Trophoblast cell (in vitro differentiated cells and primary cell): ENCODE measurements at regions not wholly inside any gene's neighbourhood (a gene's known extent, or its start where the extent isn't known, plus 50 kb on each side); places are given as distances from the start of the nearest gene placed in this dataset.

ENCODE experiments used
- DNase-seq, 2 donors: peaks; one replicate each; pipeline ENCODE4 v3.0.0-alpha.2; 2016
- H2AFZ ChIP-seq: 2 replicates; pipeline ENCODE4 v1.6.1; 2013; ENCODE audit warnings: low read length, moderate library complexity, mild to moderate bottlenecking; ENCODE audit not compliant: insufficient read depth, poor library complexity
- H2AK5ac ChIP-seq: 2 replicates; pipeline ENCODE4 v1.6.1; 2013; ENCODE audit warnings: mild to moderate bottlenecking, low read length
- H2BK120ac ChIP-seq: 2 replicates; pipeline ENCODE4 v1.6.1; 2013; ENCODE audit warnings: low read length, mild to moderate bottlenecking, moderate library complexity; ENCODE audit not compliant: insufficient read depth, poor library complexity
- H2BK12ac ChIP-seq: 2 replicates; pipeline ENCODE4 v1.6.1; 2013; ENCODE audit warnings: mild to moderate bottlenecking, low read length, moderate library complexity
- H2BK5ac ChIP-seq: 2 replicates; pipeline ENCODE4 v1.6.1; 2013; ENCODE audit warnings: low read length, low read depth, moderate library complexity, mild to moderate bottlenecking; ENCODE audit not compliant: poor library complexity
- H3K14ac ChIP-seq: 2 replicates; pipeline ENCODE4 v1.6.1; 2013; ENCODE audit warnings: mild to moderate bottlenecking, low read length
- H3K18ac ChIP-seq: 2 replicates; pipeline ENCODE4 v1.6.1; 2013; ENCODE audit warnings: mild to moderate bottlenecking, low read length
- H3K23ac ChIP-seq: 2 replicates; pipeline ENCODE4 v1.6.1; 2013; ENCODE audit warnings: low read length
- H3K27ac ChIP-seq: 2 replicates; pipeline ENCODE4 v1.5.1; 2013; ENCODE audit warnings: low read depth, mild to moderate bottlenecking, inconsistent platforms, low read length, moderate library complexity
- H3K27me3 ChIP-seq: 2 replicates; pipeline ENCODE4 v1.6.1; 2013; ENCODE audit warnings: inconsistent platforms, mild to moderate bottlenecking, low read length, moderate library complexity; ENCODE audit not compliant: insufficient read depth
- H3K36me3 ChIP-seq, 2 experiments: 1 replicate in 1 of 2; 2 replicates in 1 of 2; pipeline ENCODE4 v1.6.1; 2013; ENCODE audit warnings: low read length in 2 of 2, mild to moderate bottlenecking in 2 of 2, moderate library complexity in 1 of 2; ENCODE audit not compliant: insufficient read depth in 2 of 2, control insufficient read depth in 1 of 2
- H3K4ac ChIP-seq: 2 replicates; pipeline ENCODE4 v1.6.1; 2013; ENCODE audit warnings: low read depth, mild to moderate bottlenecking, low read length, moderate library complexity
- H3K4me1 ChIP-seq, 2 experiments: 1 replicate in 1 of 2; 2 replicates in 1 of 2; pipeline ENCODE4 v1.6.1; 2013; ENCODE audit warnings: low read length in 2 of 2, mild to moderate bottlenecking in 2 of 2, moderate library complexity in 1 of 2; ENCODE audit not compliant: insufficient read depth in 2 of 2, control insufficient read depth in 1 of 2
- H3K4me2 ChIP-seq: 2 replicates; pipeline ENCODE4 v1.6.1; 2013; ENCODE audit warnings: inconsistent platforms, mild to moderate bottlenecking, low read length, moderate library complexity
- H3K4me3 ChIP-seq: 2 replicates; pipeline ENCODE4 v1.5.1; 2013; ENCODE audit warnings: mild to moderate bottlenecking, low read depth, low read length, inconsistent platforms
- H3K79me1 ChIP-seq: one replicate; pipeline ENCODE4 v1.6.1; 2013; ENCODE audit warnings: low read length
- H3K79me2 ChIP-seq: 2 replicates; pipeline ENCODE4 v1.6.1; 2013; ENCODE audit warnings: low read length, mild to moderate bottlenecking; ENCODE audit not compliant: control insufficient read depth, insufficient read depth, poor library complexity
- H3K9ac ChIP-seq: 2 replicates; pipeline ENCODE4 v1.6.1; 2013; ENCODE audit warnings: mild to moderate bottlenecking, low read length
- H3K9me3 ChIP-seq: 2 replicates; pipeline ENCODE4 v1.6.1; 2013; ENCODE audit warnings: low read depth, mild to moderate bottlenecking, control low read depth, inconsistent platforms, low read length; ENCODE audit not compliant: insufficient read depth
- H4K12ac ChIP-seq: 2 replicates; pipeline ENCODE4 v1.6.1; 2013; ENCODE audit warnings: low read depth, mild to moderate bottlenecking, low read length, moderate library complexity
- H4K8ac ChIP-seq: 2 replicates; pipeline ENCODE4 v1.6.1; 2013; ENCODE audit warnings: low read depth, mild to moderate bottlenecking, low read length, moderate library complexity
- H4K91ac ChIP-seq: one replicate; pipeline ENCODE4 v1.6.1; 2013; ENCODE audit warnings: low read depth, mild to moderate bottlenecking, low read length, moderate library complexity
- WGBS: extraction: QIAGEN DNeasy Blood & Tissue Kit; methylation state at CpG from one replicate; pipeline ENCODE4 v1.1.7; 2013; ENCODE audit warnings: missing lambda C conversion rate; ENCODE audit not compliant: insufficient read length, insufficient coverage; ENCODE audit errors: extremely low coverage; 5-methylcytosine and 5-hydroxymethylcytosine counted together

DNA sequence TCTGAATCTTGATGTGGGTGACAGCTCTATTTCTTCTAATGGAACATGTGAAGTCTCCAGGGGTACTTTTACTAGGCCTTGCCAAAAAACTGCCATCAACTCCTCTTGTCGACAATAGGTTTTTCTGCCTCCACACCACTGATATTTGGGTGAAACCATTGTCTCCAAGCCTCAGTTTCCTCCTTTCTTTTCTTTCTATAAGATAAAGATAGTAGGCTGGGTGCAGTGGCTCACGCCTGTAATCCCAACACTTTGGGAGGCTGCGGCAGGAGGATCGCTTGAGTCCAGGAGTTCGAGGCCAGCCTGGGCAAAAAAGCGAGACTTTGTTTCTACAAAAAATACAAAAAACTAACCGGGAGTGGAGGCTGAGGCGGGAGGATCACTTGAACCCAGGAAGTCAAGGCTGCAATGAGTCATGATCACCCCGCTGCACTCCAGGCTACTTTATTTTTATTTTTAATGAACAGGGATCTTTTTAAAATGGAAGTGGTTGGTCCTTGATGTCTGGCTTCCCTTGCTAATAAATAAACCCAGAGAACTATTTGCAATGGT, 159.9 kb upstream of the TNFAIP3 start:
- H3K4me2 ChIP-seq, result no peak overlapping the region
- H3K4me3 ChIP-seq, result no peak overlapping the region
- H3K36me3 ChIP-seq, result no peaks in the 10 kb centered on the region
- no peaks in the 10 kb centered on the region for H3K79me1 ChIP-seq
- no peak overlapping the region for H3K18ac ChIP-seq
- H3K14ac ChIP-seq, result no peak overlapping the region
- H2AK5ac ChIP-seq, result no peak overlapping the region
- H3K27ac ChIP-seq, result no peak overlapping the region
- no peak for DNase-seq
- no peaks in the 10 kb centered on the region for H3K4me1 ChIP-seq
- no peak overlapping the region for H2BK120ac ChIP-seq
- no peak overlapping the region for H4K8ac ChIP-seq
- no peaks in the 10 kb centered on the region for H3K79me2 ChIP-seq
- no peaks in the 10 kb centered on the region for H3K9me3 ChIP-seq
- no CpG with 5 or more reads among the region's 9 CpGs for WGBS
- no peak overlapping the region for H3K9ac ChIP-seq
- no peak overlapping the region for H2AFZ ChIP-seq
- peak overlapping the region; percentile 40 for H4K91ac ChIP-seq
- no peak overlapping the region for H4K12ac ChIP-seq
- H2BK5ac ChIP-seq, result no peak overlapping the region
- no peak overlapping the region for H3K23ac ChIP-seq
- no peak overlapping the region for H2BK12ac ChIP-seq
- no peak overlapping the region for H3K4ac ChIP-seq
- H3K27me3 ChIP-seq, result no peaks in the 10 kb centered on the region

DNA sequence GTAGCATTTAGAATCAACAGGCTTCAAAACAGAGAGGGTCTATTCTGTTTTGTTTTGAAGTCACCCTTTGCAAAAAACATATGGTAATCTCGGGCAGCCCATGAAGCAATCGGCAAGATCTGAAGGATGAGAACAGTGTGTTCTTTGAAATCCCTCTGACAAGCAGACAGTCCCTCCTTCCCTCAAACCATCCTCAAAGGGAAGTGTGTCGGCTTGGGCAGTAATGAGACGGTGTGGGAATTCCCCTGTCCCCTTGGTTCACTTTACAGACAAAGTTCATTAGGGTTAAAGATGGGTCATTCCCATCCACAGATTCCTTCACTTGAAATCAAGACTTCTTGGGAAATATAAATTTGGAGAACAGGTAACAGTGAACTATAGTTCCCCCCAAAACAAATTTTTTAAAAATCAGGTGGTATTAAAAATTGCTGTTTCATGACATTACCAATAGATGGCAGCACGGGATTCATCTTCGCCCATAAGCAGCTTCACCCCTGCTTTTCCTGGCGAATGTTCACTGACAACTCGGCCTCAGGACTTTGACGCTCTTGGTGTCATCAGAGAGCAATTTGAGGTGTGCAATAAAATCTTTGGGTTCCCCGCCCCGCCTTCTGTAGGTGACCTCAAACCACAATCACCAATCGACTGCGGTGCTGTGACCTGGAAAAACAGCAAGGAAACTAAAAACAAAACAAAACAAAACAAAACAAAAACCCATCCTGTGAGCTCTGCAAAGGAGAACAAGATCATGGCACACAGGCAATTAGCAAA, 159.3 kb upstream of the TNFAIP3 start:
- H4K12ac ChIP-seq, result no peak overlapping the region
- no peaks in the 10 kb centered on the region for H3K79me2 ChIP-seq
- DNase-seq, result peak; percentile 49 to 83
- peak overlapping the region; percentile 5 for H4K91ac ChIP-seq
- no peak overlapping the region for H3K18ac ChIP-seq
- H2AFZ ChIP-seq, result no peak overlapping the region
- WGBS, result no CpG with 5 or more reads among the region's 13 CpGs
- peak overlapping the region; percentile 5 for H2BK120ac ChIP-seq
- no peak overlapping the region for H2BK5ac ChIP-seq
- H3K27me3 ChIP-seq, result no peaks in the 10 kb centered on the region
- no peaks in the 10 kb centered on the region for H3K79me1 ChIP-seq
- no peak overlapping the region for H3K4me3 ChIP-seq
- peak overlapping the region; percentile 32 for H2BK12ac ChIP-seq
- no peak overlapping the region for H3K23ac ChIP-seq
- H3K4ac ChIP-seq, result no peak overlapping the region
- no peak overlapping the region for H3K27ac ChIP-seq
- H4K8ac ChIP-seq, result no peak overlapping the region
- no peaks in the 10 kb centered on the region for H3K9me3 ChIP-seq
- H3K4me2 ChIP-seq, result no peak overlapping the region
- no peak overlapping the region for H2AK5ac ChIP-seq
- H3K4me1 ChIP-seq, result no peaks in the 10 kb centered on the region
- H3K9ac ChIP-seq, result no peak overlapping the region
- no peaks in the 10 kb centered on the region for H3K36me3 ChIP-seq
- H3K14ac ChIP-seq, result no peak overlapping the region

- Histone ChIP-seq H3K79me1 (no peaks in the 10 kb centered on the region), H3K27ac (no peak overlapping the region), H4K91ac (no peak overlapping the region), H2BK120ac (no peak overlapping the region), H3K79me2 (no peaks in the 10 kb centered on the region), H3K4me1 (no peaks in the 10 kb centered on the region), H3K4me3 (no peak overlapping the region), H3K9ac (no peak overlapping the region), H3K18ac (no peak overlapping the region), H3K36me3 (no peaks in the 10 kb centered on the region), H4K12ac (no peak overlapping the region), H3K14ac (no peak overlapping the region), H2AK5ac (no peak overlapping the region), H4K8ac (no peak overlapping the region), H3K4me2 (no peak overlapping the region), H2AFZ (no peak overlapping the region), H2BK5ac (no peak overlapping the region), H3K4ac (no peak overlapping the region), H3K27me3 (no peaks in the 10 kb centered on the region), H3K23ac (no peak overlapping the region), H2BK12ac (no peak overlapping the region), H3K9me3 (no peaks in the 10 kb centered on the region)
- DNase-seq, result no peak
- WGBS, result no CpG with 5 or more reads among the region's 1 CpG
Observed at GRCh38 chr6:137708481-137708880, 158.6 kb upstream of the TNFAIP3 start.

- Histone ChIP-seq H3K4me2 (no peak overlapping the region), H4K91ac (no peak overlapping the region), H2AFZ (no peak overlapping the region)
Observed at GRCh38 chr6:137709424-137710236, 157.4 kb upstream of the TNFAIP3 start.

More at GRCh38 chr6:137709424-137710236, 157.4 kb upstream of the TNFAIP3 start:
- peak; percentile 87 to 97 for DNase-seq
- WGBS, result no CpG with 5 or more reads among the region's 7 CpGs
- no peak overlapping the region for H2BK120ac ChIP-seq
- no peak overlapping the region for H3K14ac ChIP-seq
- no peak overlapping the region for H4K12ac ChIP-seq
- H3K27ac ChIP-seq, result no peak overlapping the region
- no peaks in the 10 kb centered on the region for H3K27me3 ChIP-seq
- no peaks in the 10 kb centered on the region for H3K9me3 ChIP-seq
- no peak overlapping the region for H2BK12ac ChIP-seq
- no peak overlapping the region for H4K8ac ChIP-seq
- H3K23ac ChIP-seq, result no peak overlapping the region
- no peaks in the 10 kb centered on the region for H3K36me3 ChIP-seq
- no peaks in the 10 kb centered on the region for H3K79me1 ChIP-seq
- no peak overlapping the region for H2BK5ac ChIP-seq
- no peaks in the 10 kb centered on the region for H3K4me1 ChIP-seq
- no peak overlapping the region for H3K9ac ChIP-seq
- H3K4ac ChIP-seq, result no peak overlapping the region
- H3K18ac ChIP-seq, result no peak overlapping the region
- H2AK5ac ChIP-seq, result no peak overlapping the region
- H3K79me2 ChIP-seq, result no peaks in the 10 kb centered on the region
- no peak overlapping the region for H3K4me3 ChIP-seq
